SK-N-SH (cell line): ENCODE measurements at regions not wholly inside any gene's neighbourhood (a gene's known extent, or its start where the extent isn't known, plus 50 kb on each side); places are given as distances from the start of the nearest gene placed in this dataset.

Experiments
- CTCF ChIA-PET: fragments of 300-600, 350-600 bp; formaldehyde crosslinking; extraction: SDS; loops from one replicate; lab custom pipeline; 2021; lab: Yijun Ruan, JAX
- POLR2A ChIA-PET: fragments of 350-600 bp; sonication (Branson Sonifier 250); formaldehyde crosslinking; extraction: SDS; loops from one replicate; lab custom pipeline; 2020; ENCODE audit warnings: antibody characterized with exemption, inconsistent platforms; lab: Yijun Ruan, JAX
- DNase-seq: peaks from one replicate; pipeline ENCODE4 v3.0.0; 2012
- H2AFZ ChIP-seq: fragments of 200-600 bp; sonication (generic); 2 replicates; pipeline ENCODE4 v1.8.1; 2016; ENCODE audit warnings: antibody characterized with exemption, mild to moderate bottlenecking, low read depth
- H3F3A ChIP-seq: fragments of 200-600 bp; sonication (generic); replicated peaks from 2 replicates; pipeline ENCODE3; 2016; ENCODE audit warnings: antibody characterized with exemption, mild to moderate bottlenecking; ENCODE audit not compliant: insufficient read depth
- H3K27ac ChIP-seq, 2 experiments: fragments of 200-500 bp in 1 of 2; fragments of 200-600 bp in 1 of 2; sonication (Bioruptor generic) in 1 of 2; sonication (generic), shearing (Covaris generic) in 1 of 2; 2 replicates each; pipeline versions ENCODE4 v1.5.1 to v1.6.1; 2014 to 2016; ENCODE audit warnings: low read depth in 2 of 2, inconsistent platforms in 1 of 2, low read length in 1 of 2, mild to moderate bottlenecking in 1 of 2, mixed read lengths in 1 of 2
- H3K27me3 ChIP-seq: fragments of 200-600 bp; sonication (generic), shearing (Covaris generic); 2 replicates; pipeline ENCODE4 v1.6.1; 2016; ENCODE audit warnings: mixed run types; ENCODE audit not compliant: insufficient read depth
- H3K36me3 ChIP-seq, 2 experiments: fragments of 200-500 bp in 1 of 2; fragments of 200-600 bp in 1 of 2; sonication (Bioruptor generic) in 1 of 2; sonication (generic) in 1 of 2; replicated peaks in 1 of 2; 2 replicates each; pipeline versions ENCODE3 to v1.5.1; 2014 to 2016; ENCODE audit warnings: low read length in 1 of 2, mild to moderate bottlenecking in 1 of 2; ENCODE audit not compliant: insufficient read depth in 2 of 2, control insufficient read depth in 1 of 2
- H3K4me1 ChIP-seq, 2 experiments: fragments of 200-500 bp in 1 of 2; fragments of 200-600 bp in 1 of 2; sonication (Bioruptor generic) in 1 of 2; sonication (generic), shearing (Covaris generic) in 1 of 2; 2 replicates each; pipeline versions ENCODE4 v1.5.1 to v1.6.1; 2014 to 2016; ENCODE audit warnings: low read depth in 1 of 2, low read length in 1 of 2, mixed run types in 1 of 2; ENCODE audit not compliant: insufficient read depth in 2 of 2, control insufficient read depth in 1 of 2
- H3K4me2 ChIP-seq: fragments of 200-600 bp; sonication (generic), shearing (Covaris generic); 2 replicates; pipeline ENCODE4 v1.6.1; 2017; ENCODE audit warnings: mixed run types
- H3K4me3 ChIP-seq, 2 experiments: fragments of 200-500 bp in 1 of 2; fragments of 200-600 bp in 1 of 2; sonication (Bioruptor generic) in 1 of 2; sonication (generic), shearing (Covaris generic) in 1 of 2; 2 replicates each; pipeline versions ENCODE4 v1.5.1 to v1.8.1; 2014 to 2016; ENCODE audit warnings: low read depth in 2 of 2, inconsistent platforms in 1 of 2, low read length in 1 of 2, mild to moderate bottlenecking in 1 of 2, mixed read lengths in 1 of 2, moderate library complexity in 1 of 2
- H3K79me2 ChIP-seq: fragments of 200-600 bp; sonication (generic); 2 replicates; pipeline ENCODE4 v1.8.1; 2017; ENCODE audit warnings: mild to moderate bottlenecking; ENCODE audit not compliant: insufficient read depth
- H3K9ac ChIP-seq: fragments of 200-600 bp; sonication (generic); 2 replicates; pipeline ENCODE4 v1.6.1; 2017; ENCODE audit warnings: mixed run types
- H3K9me2 ChIP-seq: fragments of 200-600 bp; sonication (generic); 2 replicates; pipeline ENCODE4 v1.6.1; 2017; ENCODE audit warnings: mixed run types
- H3K9me3 ChIP-seq: fragments of 200-600 bp; sonication (generic); 2 replicates; pipeline ENCODE4 v1.6.1; 2017; ENCODE audit warnings: mixed run types, mild to moderate bottlenecking, moderate library complexity
- H4K20me1 ChIP-seq: fragments of 200-600 bp; sonication (generic); 2 replicates; pipeline ENCODE4 v1.6.1; 2017; ENCODE audit warnings: mild to moderate bottlenecking, mixed run types; ENCODE audit not compliant: insufficient read depth
- CHD2 ChIP-seq: fragments of 150-350 bp; IDR thresholded peaks from 2 replicates; pipeline ENCODE4 v1.6.1; 2018; ENCODE audit warnings: low read length; ENCODE audit not compliant: partially characterized antibody
- ELF1 ChIP-seq: IDR thresholded peaks from 2 replicates; pipeline ENCODE4 v1.4.0; 2012
- EP300 ChIP-seq, 2 experiments: IDR thresholded peaks; 2 replicates each; pipeline versions ENCODE4 v1.4.0 to v1.6.1; 2012; ENCODE audit warnings: borderline replicate concordance in 1 of 2, low read depth in 1 of 2, low read length in 1 of 2
- EZH2phosphoT487 ChIP-seq: fragments of 200-600 bp; sonication (generic); IDR thresholded peaks from 2 replicates; pipeline ENCODE4 v1.6.1; 2017; ENCODE audit warnings: low read depth, mixed run types, mild to moderate bottlenecking, antibody characterized with exemption, moderate library complexity, borderline replicate concordance
- FOSL2 ChIP-seq: IDR thresholded peaks from 2 replicates; pipeline ENCODE4 v1.4.0; 2012; ENCODE audit warnings: low read depth, mild to moderate bottlenecking, moderate library complexity, borderline replicate concordance
- FOXM1 ChIP-seq: IDR thresholded peaks from 2 replicates; pipeline ENCODE4 v1.4.0; 2012; ENCODE audit warnings: low read depth, mild to moderate bottlenecking
- GATA2 ChIP-seq: sonication (generic); formaldehyde crosslinking; IDR thresholded peaks from 2 replicates; pipeline ENCODE4 v1.5.0; 2020; ENCODE audit warnings: mild to moderate bottlenecking, missing genetic modification reagents
- MXI1 ChIP-seq: IDR thresholded peaks from 2 replicates; pipeline ENCODE4 v1.6.1; 2012; ENCODE audit warnings: mild to moderate bottlenecking, low read depth, low read length, improper control_type of control experiment
- NFIC ChIP-seq: IDR thresholded peaks from 2 replicates; pipeline ENCODE4 v1.4.0; 2012; ENCODE audit warnings: borderline replicate concordance
- NRF1 ChIP-seq: IDR thresholded peaks from 2 replicates; pipeline ENCODE4 v1.6.1; 2012; ENCODE audit warnings: low read depth, mild to moderate bottlenecking, low read length
- RXRA ChIP-seq: IDR thresholded peaks from 2 replicates; pipeline ENCODE4 v1.4.0; 2012; ENCODE audit warnings: low read depth, mild to moderate bottlenecking, borderline replicate concordance
- SMC3 ChIP-seq: IDR thresholded peaks from 2 replicates; pipeline ENCODE4 v1.6.1; 2012; ENCODE audit warnings: low read depth, low read length, improper control_type of control experiment
- USF2 ChIP-seq: fragments of 150-350 bp; IDR thresholded peaks from 2 replicates; pipeline ENCODE4 v1.6.1; 2017; ENCODE audit warnings: antibody characterized with exemption, low read length, low read depth, borderline replicate concordance

DNA sequence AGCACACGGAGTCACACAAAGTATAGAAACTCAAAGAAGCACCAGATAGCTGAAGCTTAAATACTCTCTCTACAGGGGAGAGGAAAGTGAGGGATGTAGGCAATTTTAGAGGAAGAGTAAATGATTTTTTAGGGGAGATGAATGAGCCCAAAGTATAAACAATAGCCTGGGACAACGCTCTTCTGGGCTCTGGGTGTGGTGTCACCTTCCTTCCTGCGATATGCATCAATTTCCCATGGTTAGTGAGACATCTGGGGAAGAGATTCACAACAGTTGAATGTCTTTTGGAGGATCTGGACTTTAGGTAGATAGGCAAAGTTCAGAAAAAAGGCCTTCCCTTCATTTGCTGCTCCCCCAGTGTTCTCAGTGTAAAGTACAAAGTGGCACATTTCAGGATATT lies 125.2 kb downstream of the EFHB start (continued):
- TF ChIP-seq USF2 = no peak

DNA sequence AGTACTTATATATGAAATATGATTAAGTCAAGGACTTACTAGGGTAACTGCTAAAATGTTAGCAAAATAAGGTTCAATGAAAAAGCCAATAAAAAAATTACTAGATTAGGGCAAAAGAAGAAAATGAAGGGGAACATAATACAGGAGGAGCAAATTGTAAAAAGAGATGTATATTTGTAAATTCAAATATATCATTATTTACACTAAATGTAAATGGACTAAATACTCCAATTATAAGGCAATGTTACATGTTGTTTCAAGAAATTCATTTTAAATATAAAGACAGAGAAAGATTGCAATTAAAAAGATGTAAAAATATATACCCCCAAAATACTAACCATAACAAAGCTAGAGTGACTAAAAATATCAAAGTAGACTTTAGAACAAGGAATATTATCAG lies 134.1 kb downstream of the EFHB start:
- TF ChIP-seq SMC3 (no peak), MXI1 (no peak), CHD2 (no peak), ELF1 (no peak), NRF1 (no peak), RXRA (no peak), EP300 (IDR thresholded peaks at IDR 0.05; ENCODE audit: borderline replicate concordance in 1 of 2, low read depth in 1 of 2, low read length in 1 of 2) (no peak), EZH2phosphoT487 (no peak), NFIC (no peak), GATA2 (CRISPR knock-in tag) (no peak), FOXM1 (no peak)
- TF ChIP-seq, all 33 proteins: peak for 0
- no peak overlapping the region for H3K27ac ChIP-seq
- H3K4me3 ChIP-seq = no peak overlapping the region
- no peaks in the 10 kb centered on the region for H3K36me3 ChIP-seq
- DNase-seq = no peak
- H3K9ac ChIP-seq = no peak overlapping the region
- H3K9me2 ChIP-seq = no peaks in the 10 kb centered on the region
- POLR2A ChIA-PET = no interaction called here
- no peak overlapping the region for H3K4me2 ChIP-seq
- no peaks in the 10 kb centered on the region for H3K9me3 ChIP-seq
- H3K27me3 ChIP-seq = no peaks in the 10 kb centered on the region
- no peaks in the 10 kb centered on the region for H3K4me1 ChIP-seq
- H2AFZ ChIP-seq = no peak overlapping the region
- H3F3A ChIP-seq = no peaks in the 10 kb centered on the region
- CTCF ChIA-PET = no interaction called here
- H3K79me2 ChIP-seq = no peaks in the 10 kb centered on the region
- H4K20me1 ChIP-seq = no peaks in the 10 kb centered on the region

- no peaks in the 10 kb centered on the region for H3K36me3 ChIP-seq
- CTCF ChIA-PET = no interaction called here
Measured at GRCh38 chr3:19799115-19799514, 134.9 kb downstream of the EFHB start.

More at GRCh38 chr3:19799115-19799514, 134.9 kb downstream of the EFHB start:
- Histone ChIP-seq H3K79me2 (no peaks in the 10 kb centered on the region), H3F3A (no peaks in the 10 kb centered on the region), H3K4me1 (no peaks in the 10 kb centered on the region), H3K4me2 (no peak overlapping the region), H3K4me3 (no peak overlapping the region), H3K27ac (no peak overlapping the region), H3K9me2 (no peaks in the 10 kb centered on the region), H3K9ac (no peak overlapping the region), H3K27me3 (no peaks in the 10 kb centered on the region), H4K20me1 (no peaks in the 10 kb centered on the region), H3K9me3 (no peaks in the 10 kb centered on the region), H2AFZ (no peak overlapping the region)
- POLR2A ChIA-PET = no interaction called here
- DNase-seq = no peak
- no peak for TF ChIP-seq GATA2 (CRISPR knock-in tag)
- TF ChIP-seq RXRA = no peak
- no peak for TF ChIP-seq MXI1
- no peak for TF ChIP-seq FOSL2
